T47D (cell line): ENCODE measurements at regions not wholly inside any gene's neighbourhood (a gene's known extent, or its start where the extent isn't known, plus 50 kb on each side); places are given as distances from the start of the nearest gene placed in this dataset.

Experiments used
- DNase-seq, 2 experiments: peaks; one replicate each; pipeline versions ENCODE4 v3.0.0 to v3.0.0-alpha.2; 2011 to 2012; ENCODE audit warnings: low read depth in 1 of 2, low spot score in 1 of 2
- JUND ChIP-seq: IDR thresholded peaks from 2 replicates; pipeline ENCODE4 v1.6.1; 2012; ENCODE audit warnings: low read depth
- in situ Hi-C: cut with HindIII; loops from 2 replicates; pipeline ENCODE4 v1.10.0; 2016; ENCODE audit warnings: low sequenced_read_pairs, low pct_unique_long_range_greater_than_20kb

DNA sequence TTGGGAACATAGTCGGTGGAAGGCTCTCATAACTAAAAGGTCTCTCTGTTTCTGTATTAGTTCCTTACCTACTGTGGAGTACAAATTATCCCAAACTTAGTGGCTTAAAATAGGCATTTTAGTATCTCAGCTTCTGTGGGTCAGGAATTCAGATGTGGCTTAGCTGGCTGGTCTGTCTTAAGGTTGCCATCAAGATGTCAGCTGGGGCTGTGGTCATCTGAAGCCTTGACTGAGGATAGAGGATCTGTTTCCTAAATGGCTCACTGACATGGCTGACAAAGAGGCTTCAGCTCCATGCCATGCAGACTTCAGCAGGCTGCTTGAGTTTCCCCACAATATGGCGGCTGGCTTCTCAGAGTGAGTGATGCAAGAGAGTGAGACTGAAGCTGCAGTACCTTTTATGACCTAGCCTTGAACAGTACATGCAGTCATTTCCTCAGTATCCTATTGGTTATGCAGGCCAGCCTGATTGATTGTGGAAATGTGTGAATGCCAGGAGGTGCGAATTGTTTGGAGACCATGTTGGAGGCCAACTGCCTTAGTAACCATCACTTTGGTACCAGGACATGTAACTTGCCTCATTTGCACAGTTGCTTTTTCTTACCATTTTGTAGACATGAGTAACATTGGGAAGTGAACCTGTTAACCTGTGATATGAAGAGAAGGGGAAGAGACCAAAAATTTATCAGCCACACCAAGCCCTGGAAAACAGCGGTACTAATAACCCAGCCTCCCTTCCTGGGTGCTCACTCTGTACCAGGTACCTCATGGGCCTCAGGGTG lies 152.8 kb upstream of the IER5L start:
- in situ Hi-C loops = no loop called here
- no peak for TF ChIP-seq JUND
- DNase-seq = no peak

- in situ Hi-C loops = no loop called here
- TF ChIP-seq JUND = no peak
- no peak for DNase-seq
Observed at GRCh38 chr9:129328355-129329042, 150.4 kb upstream of the IER5L start.

GRCh38 chr9:129327552-129328328 lies 149.7 kb upstream of the IER5L start:
- DNase-seq = no peak
- TF ChIP-seq JUND = no peak
- in situ Hi-C loops = no loop called here

- in situ Hi-C loops = no loop called here
- no peak for DNase-seq
- TF ChIP-seq JUND = no peak
Observed at GRCh38 chr9:129326061-129327005, 148.3 kb upstream of the IER5L start.

- in situ Hi-C loops = no loop called here
Observed at GRCh38 chr9:129324808-129325502, 146.9 kb upstream of the IER5L start.

DNA sequence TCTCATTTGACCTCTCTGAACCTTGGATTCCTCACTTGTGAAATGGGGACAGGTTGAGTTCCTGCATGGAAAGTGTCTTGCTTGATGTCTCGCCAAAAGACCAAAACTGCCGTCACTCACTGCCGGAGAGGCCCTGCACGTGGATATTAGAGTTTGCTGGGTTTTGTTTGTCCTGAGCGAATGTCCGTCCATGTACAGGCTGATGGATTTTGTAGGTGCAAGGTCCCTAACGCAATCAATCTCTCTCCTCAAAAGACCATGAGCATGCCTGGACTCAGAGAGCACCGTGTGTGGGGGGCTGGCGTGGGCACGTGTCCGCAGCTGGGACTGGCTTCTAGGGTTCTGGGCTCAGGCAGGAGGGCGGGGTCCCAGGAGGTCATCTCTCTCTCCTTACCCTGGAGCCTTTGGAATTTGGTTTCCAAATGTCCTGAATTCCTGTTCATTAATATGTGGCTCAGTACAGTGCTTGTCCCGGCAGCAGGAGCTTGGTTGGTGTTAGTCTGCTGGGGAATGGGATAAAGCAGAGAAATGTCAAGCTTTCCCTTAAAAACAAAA lies 146.0 kb upstream of the IER5L start:
- in situ Hi-C loops = no loop called here
- DNase-seq = no peak
- TF ChIP-seq JUND = no peak

More at GRCh38 chr9:129324808-129325502, 146.9 kb upstream of the IER5L start:
- no peak for TF ChIP-seq JUND
- DNase-seq = no peak

GRCh38 chr9:129323376-129323998 lies 145.4 kb upstream of the IER5L start:
- in situ Hi-C loops = no loop called here
- no peak for DNase-seq
- TF ChIP-seq JUND = no peak

- in situ Hi-C loops = no loop called here
- TF ChIP-seq JUND = no peak
- no peak for DNase-seq
Observed at GRCh38 chr9:129322641-129323375, 144.7 kb upstream of the IER5L start.

- in situ Hi-C loops = no loop called here
- no peak for TF ChIP-seq JUND
- no peak for DNase-seq
Observed at GRCh38 chr9:129322022-129322621, 144.1 kb upstream of the IER5L start.
